Mammary epithelial cell (primary cell): ENCODE measurements at regions not wholly inside any gene's neighbourhood (a gene's known extent, or its start where the extent isn't known, plus 50 kb on each side); places are given as distances from the start of the nearest gene placed in this dataset.

Experiments
- EZH2 ChIP-seq: IDR thresholded peaks from 2 replicates; pipeline ENCODE4 v1.6.1; 2012; ENCODE audit warnings: low read length, inconsistent platforms, borderline replicate concordance
- TF ChIP-seq, protein P1 (sequence below), 2 donors: IDR thresholded peaks in 1 of 2; conservative IDR thresholded peaks in 1 of 2; 2 replicates each; pipeline ENCODE4 v1.5.1; 2011 to 2012; ENCODE audit warnings: inconsistent platforms in 2 of 2, low read length in 2 of 2, mild to moderate bottlenecking in 2 of 2, control low read depth in 1 of 2, low read depth in 1 of 2; ENCODE audit not compliant: insufficient read depth in 1 of 2; ENCODE audit errors: extremely low read depth in 1 of 2

DNA sequence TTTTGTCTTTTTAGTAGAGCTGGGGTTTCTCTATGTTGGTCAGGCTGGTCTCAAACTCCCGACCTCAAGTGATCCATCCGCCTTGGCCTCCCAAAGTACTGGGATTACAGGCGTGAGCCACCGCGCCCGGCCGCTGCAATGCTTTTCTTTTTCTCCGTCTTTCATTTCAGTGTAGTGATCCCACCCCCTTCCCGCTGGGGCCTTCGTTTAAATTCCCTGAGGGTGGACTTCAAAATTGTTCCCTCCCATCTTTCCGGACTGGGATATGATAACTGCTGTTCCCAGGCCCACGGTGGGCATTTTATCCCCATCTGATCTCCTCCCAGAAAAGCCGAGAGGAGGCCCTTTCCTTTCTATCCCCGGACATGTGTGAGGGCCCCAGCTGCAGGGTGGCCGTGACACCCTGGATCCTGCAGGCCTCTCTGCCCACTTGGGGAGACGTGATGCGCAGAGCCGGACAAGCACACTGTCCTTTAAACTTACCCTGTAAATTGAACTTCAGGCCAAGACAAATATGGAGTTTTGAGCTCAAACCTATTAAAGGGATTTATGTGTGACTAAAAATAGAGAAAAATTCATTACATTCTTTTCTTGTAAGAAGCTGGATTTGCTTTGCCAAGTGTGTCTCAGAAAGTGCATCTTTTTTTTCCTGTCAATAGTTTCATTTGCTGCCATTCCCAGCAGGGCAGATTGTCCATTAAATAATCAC lies 54.5 kb upstream of the AFF3 start:
- TF ChIP-seq, protein P1, sequence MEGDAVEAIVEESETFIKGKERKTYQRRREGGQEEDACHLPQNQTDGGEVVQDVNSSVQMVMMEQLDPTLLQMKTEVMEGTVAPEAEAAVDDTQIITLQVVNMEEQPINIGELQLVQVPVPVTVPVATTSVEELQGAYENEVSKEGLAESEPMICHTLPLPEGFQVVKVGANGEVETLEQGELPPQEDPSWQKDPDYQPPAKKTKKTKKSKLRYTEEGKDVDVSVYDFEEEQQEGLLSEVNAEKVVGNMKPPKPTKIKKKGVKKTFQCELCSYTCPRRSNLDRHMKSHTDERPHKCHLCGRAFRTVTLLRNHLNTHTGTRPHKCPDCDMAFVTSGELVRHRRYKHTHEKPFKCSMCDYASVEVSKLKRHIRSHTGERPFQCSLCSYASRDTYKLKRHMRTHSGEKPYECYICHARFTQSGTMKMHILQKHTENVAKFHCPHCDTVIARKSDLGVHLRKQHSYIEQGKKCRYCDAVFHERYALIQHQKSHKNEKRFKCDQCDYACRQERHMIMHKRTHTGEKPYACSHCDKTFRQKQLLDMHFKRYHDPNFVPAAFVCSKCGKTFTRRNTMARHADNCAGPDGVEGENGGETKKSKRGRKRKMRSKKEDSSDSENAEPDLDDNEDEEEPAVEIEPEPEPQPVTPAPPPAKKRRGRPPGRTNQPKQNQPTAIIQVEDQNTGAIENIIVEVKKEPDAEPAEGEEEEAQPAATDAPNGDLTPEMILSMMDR (conservative IDR thresholded peaks at IDR 0.05 in 1 of 2, IDR thresholded peaks at IDR 0.05 in 1 of 2; ENCODE audit: extremely low read depth in 1 of 2, insufficient read depth in 1 of 2, low read depth in 1 of 2, low read length in 2 of 2): no peak
- TF ChIP-seq EZH2: no peak
